ENCODE measurements at regions not wholly inside any gene's neighbourhood (a gene's known extent, or its start where the extent isn't known, plus 50 kb on each side); places are given as distances from the start of the nearest gene placed in this dataset.
"Not testable (repeated sequence)": the region's sequence is repeated elsewhere in the genome, so short reads cannot be mapped to it uniquely, and the experiment has no call there.

- DNase-seq (ENCODE audit: low read depth in 2 of 2), result no peak
Measured at GRCh38 chr2:238599549-238600505, 173.1 kb downstream of the ASB1 start.

GRCh38 chr2:238600506-238601432, 174.0 kb downstream of the ASB1 start:
- DNase-seq (ENCODE audit: low read depth in 2 of 2), result no peak

- DNase-seq (ENCODE audit: low read depth in 2 of 2), result no peak
Measured at GRCh38 chr2:238601433-238602222, 174.9 kb downstream of the ASB1 start.

GRCh38 chr2:238602223-238602960, 175.7 kb downstream of the ASB1 start:
- DNase-seq (ENCODE audit: low read depth in 2 of 2), result no peak

GRCh38 chr2:238603596-238603995, 176.9 kb downstream of the ASB1 start:
- no peak for DNase-seq (ENCODE audit: low read depth in 2 of 2)

GRCh38 chr2:238606311-238606710, 179.6 kb downstream of the ASB1 start:
- DNase-seq (ENCODE audit: low read depth in 2 of 2), result no peak

GRCh38 chr2:238613610-238614009, 186.9 kb downstream of the ASB1 start:
- DNase-seq (ENCODE audit: low read depth in 2 of 2), result no peak

- DNase-seq (ENCODE audit: low read depth in 2 of 2), result no peak
Measured at GRCh38 chr2:238614376-238614775, 187.6 kb downstream of the ASB1 start.

GRCh38 chr2:238615187-238615586, 188.5 kb downstream of the ASB1 start:
- no peak for DNase-seq (ENCODE audit: low read depth in 2 of 2)

GRCh38 chr2:238616681-238617080, 190.0 kb downstream of the ASB1 start:
- DNase-seq (ENCODE audit: low read depth in 2 of 2), result no peak

GRCh38 chr2:238618494-238619283, 192.0 kb downstream of the ASB1 start:
- DNase-seq (ENCODE audit: low read depth in 2 of 2), result not testable (repeated sequence)

- DNase-seq (ENCODE audit: low read depth in 2 of 2), result no peak
Measured at GRCh38 chr2:238627899-238628298, 201.2 kb downstream of the ASB1 start.

GRCh38 chr2:238629064-238629463, 202.3 kb downstream of the ASB1 start:
- DNase-seq (ENCODE audit: low read depth in 2 of 2), result no peak

GRCh38 chr2:238631491-238632180, 204.9 kb downstream of the ASB1 start:
- DNase-seq (ENCODE audit: low read depth in 2 of 2), result no peak

- DNase-seq (ENCODE audit: low read depth in 2 of 2), result no peak
Measured at GRCh38 chr2:238632181-238633060, 205.7 kb downstream of the ASB1 start.

GRCh38 chr2:238633426-238634328, 206.9 kb downstream of the ASB1 start:
- DNase-seq (ENCODE audit: low read depth in 2 of 2), result no peak

- no peak for DNase-seq (ENCODE audit: low read depth in 2 of 2)
Measured at GRCh38 chr2:238634701-238635357, 208.1 kb downstream of the ASB1 start.

All from activated CD8-positive, alpha-beta memory T cell treated with anti-CD3 and anti-CD28 coated beads for 4 hours (primary cell).